ENCODE measurements at regions not wholly inside any gene's neighbourhood (a gene's known extent, or its start where the extent isn't known, plus 50 kb on each side); places are given as distances from the start of the nearest gene placed in this dataset.

GRCh38 chr2:156691014-156691413, 254.8 kb downstream of the GPD2 start:
- no peak for TF ChIP-seq CTCF (IDR thresholded peaks at IDR 0.05; ENCODE audit: insufficient read depth, low read length, poor library complexity, severe bottlenecking)
- TF ChIP-seq EZH2phosphoT487 (conservative IDR thresholded peaks at IDR 0.05; ENCODE audit: low read length): no peak

Data from SU-DHL-6 (cell line).